ENCODE measurements at regions not wholly inside any gene's neighbourhood (a gene's known extent, or its start where the extent isn't known, plus 50 kb on each side); places are given as distances from the start of the nearest gene placed in this dataset.
"Not testable (repeated sequence)": the region's sequence is repeated elsewhere in the genome, so short reads cannot be mapped to it uniquely, and the experiment has no call there.

- Histone ChIP-seq H4K20me1 (ENCODE audit: insufficient read depth) (no peaks in the 10 kb centered on the region), H3K27ac (no peak overlapping the region), H3K4me1 (ENCODE audit: low read depth, poor library complexity, severe bottlenecking) (no peaks in the 10 kb centered on the region), H3K79me2 (ENCODE audit: insufficient read depth, low read depth) (no peaks in the 10 kb centered on the region), H3K36me3 (ENCODE audit: insufficient read depth) (no peaks in the 10 kb centered on the region), H3K4me2 (no peak overlapping the region), H3K27me3 (ENCODE audit: insufficient read depth, low read depth) (no peaks in the 10 kb centered on the region), H3K4me3 (IDR thresholded peaks at IDR 0.05; ENCODE audit: insufficient read depth, low read depth, low read length) (no peak overlapping the region), H3K9ac (no peak overlapping the region), H2AFZ (ENCODE audit: low read depth) (no peak overlapping the region)
- no peak for TF ChIP-seq CTCF (conservative IDR thresholded peaks at IDR 0.05; ENCODE audit: low read depth, low read length)
Observed at GRCh38 chr1:228845101-228845500, 109.8 kb downstream of the RHOU start.

- H3K36me3 ChIP-seq (ENCODE audit: insufficient read depth) = no peaks in the 10 kb centered on the region
- no peak overlapping the region for H3K4me3 ChIP-seq (IDR thresholded peaks at IDR 0.05; ENCODE audit: insufficient read depth, low read depth, low read length)
- no peak overlapping the region for H2AFZ ChIP-seq (ENCODE audit: low read depth)
- H3K9ac ChIP-seq = no peak overlapping the region
- H4K20me1 ChIP-seq (ENCODE audit: insufficient read depth) = no peaks in the 10 kb centered on the region
- H3K4me2 ChIP-seq = no peak overlapping the region
- H3K27me3 ChIP-seq (ENCODE audit: insufficient read depth, low read depth) = no peaks in the 10 kb centered on the region
- no peaks in the 10 kb centered on the region for H3K79me2 ChIP-seq (ENCODE audit: insufficient read depth, low read depth)
- no peaks in the 10 kb centered on the region for H3K4me1 ChIP-seq (ENCODE audit: low read depth, poor library complexity, severe bottlenecking)
- TF ChIP-seq CTCF (conservative IDR thresholded peaks at IDR 0.05; ENCODE audit: low read depth, low read length) = no peak
- no peak overlapping the region for H3K27ac ChIP-seq
Observed at GRCh38 chr1:228846952-228847351, 111.7 kb downstream of the RHOU start.

GRCh38 chr1:228847451-228847850 lies 112.2 kb downstream of the RHOU start:
- H3K27ac ChIP-seq; H3K27me3 ChIP-seq (ENCODE audit: insufficient read depth, low read depth); H3K79me2 ChIP-seq (ENCODE audit: insufficient read depth, low read depth); H3K4me2 ChIP-seq; H2AFZ ChIP-seq (ENCODE audit: low read depth); H4K20me1 ChIP-seq (ENCODE audit: insufficient read depth); H3K4me3 ChIP-seq (IDR thresholded peaks at IDR 0.05; ENCODE audit: insufficient read depth, low read depth, low read length); H3K4me1 ChIP-seq (ENCODE audit: low read depth, poor library complexity, severe bottlenecking); H3K9ac ChIP-seq; H3K36me3 ChIP-seq (ENCODE audit: insufficient read depth): not testable (repeated sequence)

GRCh38 chr1:228848406-228848805 lies 113.1 kb downstream of the RHOU start:
- H3K27me3 ChIP-seq (ENCODE audit: insufficient read depth, low read depth) = no peaks in the 10 kb centered on the region
- no peak overlapping the region for H3K9ac ChIP-seq
- no peak overlapping the region for H3K27ac ChIP-seq
- H2AFZ ChIP-seq (ENCODE audit: low read depth) = no peak overlapping the region
- no peak for TF ChIP-seq CTCF (conservative IDR thresholded peaks at IDR 0.05; ENCODE audit: low read depth, low read length)
- H4K20me1 ChIP-seq (ENCODE audit: insufficient read depth) = no peaks in the 10 kb centered on the region
- no peaks in the 10 kb centered on the region for H3K79me2 ChIP-seq (ENCODE audit: insufficient read depth, low read depth)
- H3K4me3 ChIP-seq (IDR thresholded peaks at IDR 0.05; ENCODE audit: insufficient read depth, low read depth, low read length) = no peak overlapping the region
- H3K4me2 ChIP-seq = no peak overlapping the region
- no peaks in the 10 kb centered on the region for H3K36me3 ChIP-seq (ENCODE audit: insufficient read depth)
- no peaks in the 10 kb centered on the region for H3K4me1 ChIP-seq (ENCODE audit: low read depth, poor library complexity, severe bottlenecking)

- TF ChIP-seq CTCF (conservative IDR thresholded peaks at IDR 0.05; ENCODE audit: low read depth, low read length) = no peak
- H3K36me3 ChIP-seq (ENCODE audit: insufficient read depth) = no peaks in the 10 kb centered on the region
- H3K79me2 ChIP-seq (ENCODE audit: insufficient read depth, low read depth) = no peaks in the 10 kb centered on the region
- no peaks in the 10 kb centered on the region for H4K20me1 ChIP-seq (ENCODE audit: insufficient read depth)
- H3K9ac ChIP-seq = no peak overlapping the region
- no peak overlapping the region for H2AFZ ChIP-seq (ENCODE audit: low read depth)
- H3K27ac ChIP-seq = no peak overlapping the region
- H3K27me3 ChIP-seq (ENCODE audit: insufficient read depth, low read depth) = no peaks in the 10 kb centered on the region
- no peak overlapping the region for H3K4me2 ChIP-seq
- H3K4me1 ChIP-seq (ENCODE audit: low read depth, poor library complexity, severe bottlenecking) = no peaks in the 10 kb centered on the region
- H3K4me3 ChIP-seq (IDR thresholded peaks at IDR 0.05; ENCODE audit: insufficient read depth, low read depth, low read length) = no peak overlapping the region
Observed at GRCh38 chr1:228849011-228849541, 113.8 kb downstream of the RHOU start.
